HL-60 (cell line): ENCODE measurements at regions not wholly inside any gene's neighbourhood (a gene's known extent, or its start where the extent isn't known, plus 50 kb on each side); places are given as distances from the start of the nearest gene placed in this dataset.

Source experiments
- POLR2AphosphoS5 ChIP-seq: IDR thresholded peaks from 2 replicates; pipeline ENCODE4 v1.6.1; 2012; ENCODE audit warnings: low read depth
- TF ChIP-seq, protein P1 (sequence below): IDR thresholded peaks from one replicate; pipeline ENCODE4 v1.5.1; 2011; ENCODE audit warnings: low read length, control low read depth, inconsistent platforms; ENCODE audit not compliant: insufficient read depth

GRCh38 chr14:38856798-38857197, 246.2 kb downstream of the SEC23A start:
- TF ChIP-seq POLR2AphosphoS5 = no peak
- TF ChIP-seq, protein P1, sequence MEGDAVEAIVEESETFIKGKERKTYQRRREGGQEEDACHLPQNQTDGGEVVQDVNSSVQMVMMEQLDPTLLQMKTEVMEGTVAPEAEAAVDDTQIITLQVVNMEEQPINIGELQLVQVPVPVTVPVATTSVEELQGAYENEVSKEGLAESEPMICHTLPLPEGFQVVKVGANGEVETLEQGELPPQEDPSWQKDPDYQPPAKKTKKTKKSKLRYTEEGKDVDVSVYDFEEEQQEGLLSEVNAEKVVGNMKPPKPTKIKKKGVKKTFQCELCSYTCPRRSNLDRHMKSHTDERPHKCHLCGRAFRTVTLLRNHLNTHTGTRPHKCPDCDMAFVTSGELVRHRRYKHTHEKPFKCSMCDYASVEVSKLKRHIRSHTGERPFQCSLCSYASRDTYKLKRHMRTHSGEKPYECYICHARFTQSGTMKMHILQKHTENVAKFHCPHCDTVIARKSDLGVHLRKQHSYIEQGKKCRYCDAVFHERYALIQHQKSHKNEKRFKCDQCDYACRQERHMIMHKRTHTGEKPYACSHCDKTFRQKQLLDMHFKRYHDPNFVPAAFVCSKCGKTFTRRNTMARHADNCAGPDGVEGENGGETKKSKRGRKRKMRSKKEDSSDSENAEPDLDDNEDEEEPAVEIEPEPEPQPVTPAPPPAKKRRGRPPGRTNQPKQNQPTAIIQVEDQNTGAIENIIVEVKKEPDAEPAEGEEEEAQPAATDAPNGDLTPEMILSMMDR = no peak
